Heart left ventricle (tissue), 16 donors: ENCODE measurements at regions not wholly inside any gene's neighbourhood (a gene's known extent, or its start where the extent isn't known, plus 50 kb on each side); places are given as distances from the start of the nearest gene placed in this dataset.

Experiments
- ATAC-seq, 4 donors: fragments of 200-7000 bp; cut with Tn5 transposase; one replicate each; pipeline ENCODE4 v1.9.1; 2020 to 2022; ENCODE audit warnings: moderate library complexity in 4 of 4, mild to moderate bottlenecking in 3 of 4, moderate number of reproducible peaks in 1 of 4
- DNase-seq, 5 donors: peaks; one replicate each; pipeline ENCODE4 v3.0.0-alpha.2; 2020
- H3K27ac ChIP-seq, 12 donors: fragments of 200-600 bp; sonication (generic) in 4 of 12; one replicate each; pipeline versions ENCODE4 v1.5.0 to v1.8.0; 2016 to 2022; ENCODE audit warnings: mild to moderate bottlenecking in 2 of 12
- H3K27me3 ChIP-seq, 9 donors: fragments of 200-600 bp; sonication (generic) in 2 of 9; one replicate each; pipeline versions ENCODE4 v1.5.1 to v1.8.0; 2016 to 2022; ENCODE audit warnings: mild to moderate bottlenecking in 3 of 9
- H3K36me3 ChIP-seq, 9 donors: fragments of 200-600 bp; sonication (generic) in 2 of 9; one replicate each; pipeline versions ENCODE4 v1.5.0 to v1.8.0; 2018 to 2022; ENCODE audit warnings: mild to moderate bottlenecking in 2 of 9
- H3K4me1 ChIP-seq, 12 donors: fragments of 200-600 bp; sonication (generic) in 4 of 12; one replicate each; pipeline versions ENCODE4 v1.5.0 to v1.8.0; 2016 to 2022; ENCODE audit warnings: mild to moderate bottlenecking in 3 of 12
- H3K4me3 ChIP-seq, 12 donors: fragments of 200-600 bp; sonication (generic) in 4 of 12; one replicate each; pipeline versions ENCODE4 v1.5.0 to v1.8.0; 2017 to 2022; ENCODE audit warnings: mild to moderate bottlenecking in 9 of 12, moderate library complexity in 4 of 12
- H3K9me3 ChIP-seq, 12 donors: fragments of 200-600 bp; sonication (generic) in 4 of 12; one replicate each; pipeline versions ENCODE4 v1.5.0 to v1.8.0; 2016 to 2022; ENCODE audit warnings: mild to moderate bottlenecking in 1 of 12
- POLR2A ChIP-seq, 2 donors: fragments of 450-650 bp; IDR thresholded peaks; one replicate each; pipeline ENCODE4 v1.6.1; 2017; ENCODE audit warnings: antibody characterized with exemption in 2 of 2, mild to moderate bottlenecking in 2 of 2, moderate library complexity in 2 of 2
- WGBS, 4 donors: extraction: QIAGEN DNeasy Blood & Tissue Kit in 2 of 4; methylation state at CpG; one replicate each; pipeline versions ENCODE4 v1.1.5 to v1.1.7; 2013 to 2018; 5-methylcytosine and 5-hydroxymethylcytosine counted together
- intact Hi-C, 10 donors: fragments of 100-400 bp; cut with DNase I; formaldehyde crosslinking; loops; one replicate each; pipeline versions ENCODE4 v1.11.1 to v1.14.2; 2022
- TF ChIP-seq, protein P1 (sequence below), 12 donors: fragments of 200-600 bp; sonication (generic) in 4 of 12; IDR thresholded peaks; one replicate each; pipeline versions ENCODE4 v1.5.0 to v1.8.0; 2018 to 2022; ENCODE audit warnings: antibody characterized with exemption in 12 of 12, mild to moderate bottlenecking in 5 of 12
- donor health status: ischemic (EF 13 %, LVEDD 7.1; RV severe dilation, severe dysfunction).
- donor health status: healthy with polysubstance abuse.
- donor health status: DM: no; HTN: yes; CAD: no.
- donor health status: DM: no; HTN: no; CAD: no.
- donor health status: ischemic (EF 25% LVEDD 6.9; RV normal size, moderate dysfunction).
- donor health status: ischemic (EF 25% LVEDD 5.7; RV mildly dilated, moderate dysfunction).
- donor health status: healthy.
- donor health status: DM: yes; HTN: yes; CAD: no.
- donor health status: ischemic (EF 35%, LVEDD 5.7; RV mildly dilated, moderate dysfunction).
- donor health status: nonischemic (EF 11% LVEDD 7.7; RV severe dilation, severe dysfunction).
- donor health status: DM: yes; HTN: yes; CAD: no.
- donor health status: PGD.
- donor health status: ischemic (EF 29% LVEDD 5.4; RV normal size, mild dysfunction).
- donor health status: nonischemic (EF 23%, LVEDD 6.1; RV moderate dilation, normal function).

DNA sequence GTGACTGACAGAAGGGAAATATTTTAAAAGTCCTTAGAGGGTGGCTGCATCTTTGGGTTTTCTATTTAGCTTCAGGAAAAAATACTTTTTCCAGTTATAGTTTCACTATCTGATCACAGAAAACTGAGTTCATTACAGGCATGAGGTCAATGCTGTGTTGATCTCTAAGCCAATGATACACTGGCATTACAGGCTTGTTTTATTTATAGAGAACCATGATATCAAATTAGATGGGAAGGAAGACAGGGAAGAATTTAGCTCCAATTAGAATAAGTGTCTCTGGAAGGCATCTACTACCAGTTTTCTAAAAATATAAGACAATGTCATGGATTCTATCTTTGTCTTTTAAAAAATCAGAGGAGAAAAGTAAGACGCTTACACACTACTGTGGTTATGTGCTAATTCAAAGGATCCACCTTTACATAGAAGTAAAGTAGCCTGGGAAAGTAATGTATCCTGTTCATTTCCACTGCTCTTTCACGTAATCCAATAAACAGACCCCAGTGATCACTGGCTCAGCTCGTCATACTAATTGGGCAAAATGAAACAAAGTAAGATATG lies 344.5 kb upstream of the PPARGC1A start:
- Histone ChIP-seq H3K9me3 (no peaks in the 10 kb centered on the region), H3K36me3 (no peaks in the 10 kb centered on the region), H3K27ac (peak overlapping the region in 9 of 12 donors; percentile 5 to 65 (median 31)), H3K27me3 (no peaks in the 10 kb centered on the region), H3K4me1 (peaks cover 0 to 16% (median 1%) of the 10 kb centered on the region in 12 donors), H3K4me3 (no peak overlapping the region)
- peak in 3 of 4 donors; percentile 35 to 65 (median 62) for ATAC-seq
- DNase-seq: no peak
- intact Hi-C loops: loop anchor here in 1 of 10 donors (10.0 kb wide), 1 partner anchor 180 kb away; no protein-coding TSS in a partner anchor
- TF ChIP-seq, protein P1, sequence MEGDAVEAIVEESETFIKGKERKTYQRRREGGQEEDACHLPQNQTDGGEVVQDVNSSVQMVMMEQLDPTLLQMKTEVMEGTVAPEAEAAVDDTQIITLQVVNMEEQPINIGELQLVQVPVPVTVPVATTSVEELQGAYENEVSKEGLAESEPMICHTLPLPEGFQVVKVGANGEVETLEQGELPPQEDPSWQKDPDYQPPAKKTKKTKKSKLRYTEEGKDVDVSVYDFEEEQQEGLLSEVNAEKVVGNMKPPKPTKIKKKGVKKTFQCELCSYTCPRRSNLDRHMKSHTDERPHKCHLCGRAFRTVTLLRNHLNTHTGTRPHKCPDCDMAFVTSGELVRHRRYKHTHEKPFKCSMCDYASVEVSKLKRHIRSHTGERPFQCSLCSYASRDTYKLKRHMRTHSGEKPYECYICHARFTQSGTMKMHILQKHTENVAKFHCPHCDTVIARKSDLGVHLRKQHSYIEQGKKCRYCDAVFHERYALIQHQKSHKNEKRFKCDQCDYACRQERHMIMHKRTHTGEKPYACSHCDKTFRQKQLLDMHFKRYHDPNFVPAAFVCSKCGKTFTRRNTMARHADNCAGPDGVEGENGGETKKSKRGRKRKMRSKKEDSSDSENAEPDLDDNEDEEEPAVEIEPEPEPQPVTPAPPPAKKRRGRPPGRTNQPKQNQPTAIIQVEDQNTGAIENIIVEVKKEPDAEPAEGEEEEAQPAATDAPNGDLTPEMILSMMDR (IDR thresholded peaks at IDR 0.05): no peak
- no peak for TF ChIP-seq POLR2A (IDR thresholded peaks at IDR 0.05)
- 47 to 60% (median 49%) methylated on average over 3 of the region's 3 CpGs for WGBS, 4 donors

DNA sequence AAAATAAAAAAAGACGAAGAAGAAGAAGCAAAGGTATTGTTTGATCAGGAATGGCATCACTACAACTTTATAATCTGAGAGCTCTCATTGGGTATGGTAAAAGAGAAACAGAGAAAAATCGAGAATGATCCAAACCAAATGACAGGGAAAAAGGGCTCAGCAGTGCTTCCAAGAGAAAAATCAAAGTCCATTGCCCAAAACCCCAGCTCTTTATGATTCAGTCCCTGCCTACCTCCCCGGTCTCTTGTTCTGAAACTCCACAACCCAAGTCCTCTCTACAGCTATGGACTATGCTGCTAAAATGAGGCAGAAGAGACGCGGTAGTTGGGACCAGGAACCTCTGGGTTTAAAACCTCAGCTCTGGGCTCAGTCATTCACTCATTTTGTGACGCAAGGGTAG lies 341.1 kb upstream of the PPARGC1A start:
- Histone ChIP-seq H3K4me1 (peaks cover 0 to 16% (median 3%) of the 10 kb centered on the region in 12 donors), H3K9me3 (no peaks in the 10 kb centered on the region), H3K27ac (no peak overlapping the region), H3K27me3 (no peaks in the 10 kb centered on the region), H3K36me3 (no peaks in the 10 kb centered on the region), H3K4me3 (no peak overlapping the region)
- intact Hi-C loops: loop anchor here in 1 of 10 donors (10.0 kb wide), 1 partner anchor 184 kb away; no protein-coding TSS in a partner anchor
- TF ChIP-seq, protein P1 (IDR thresholded peaks at IDR 0.05): no peak
- TF ChIP-seq POLR2A (IDR thresholded peaks at IDR 0.05): no peak
- WGBS, 4 donors: 87 to 92% (median 90%) methylated on average over 6 of the region's 6 CpGs
- no peak for ATAC-seq
- DNase-seq: no peak

DNA sequence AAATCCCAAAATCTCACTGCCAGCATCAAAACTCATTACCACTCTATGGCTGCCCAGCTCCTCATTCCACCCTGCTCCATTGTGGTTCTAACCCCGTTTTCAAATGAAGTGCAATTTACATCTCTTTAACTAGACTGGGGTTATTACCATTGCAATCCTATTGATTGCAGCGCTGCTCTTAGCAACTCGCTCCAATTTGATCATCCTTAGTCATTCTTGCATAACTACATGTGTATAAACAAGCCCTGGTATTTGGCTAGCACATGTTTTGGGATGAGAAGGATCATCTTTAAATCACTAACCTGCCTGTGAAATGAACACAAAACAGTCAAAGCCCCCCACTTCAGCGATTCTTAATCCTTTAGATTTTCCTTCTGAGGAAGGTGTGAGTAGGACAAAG lies 340.1 kb upstream of the PPARGC1A start:
- intact Hi-C loops: loop anchor here in 1 of 10 donors (10.0 kb wide), 1 partner anchor 185 kb away; no protein-coding TSS in a partner anchor
- ATAC-seq: no peak
- WGBS, 4 donors: 88 to 90% (median 89%) methylated on average over 4 of the region's 4 CpGs

DNA sequence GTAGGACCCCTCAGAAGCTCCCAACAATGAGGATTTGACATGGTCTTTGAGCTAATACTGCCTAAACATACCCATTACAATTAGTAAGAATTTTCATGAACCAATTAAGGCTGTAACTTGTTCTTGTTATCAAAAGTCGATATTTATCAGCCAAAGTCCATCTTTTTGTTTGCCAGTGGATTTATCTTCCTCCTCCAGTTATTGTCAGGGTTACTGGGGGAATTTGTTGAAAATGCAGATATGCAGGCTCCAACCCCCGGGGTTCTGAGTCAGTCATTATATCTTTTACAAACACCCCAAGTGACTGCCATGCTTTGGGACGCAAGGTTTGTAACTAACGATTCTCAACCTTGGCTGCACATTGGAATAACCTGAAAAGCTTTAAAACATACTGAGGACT lies 338.8 kb upstream of the PPARGC1A start:
- intact Hi-C loops: no loop called here
- no peaks in the 10 kb centered on the region for H3K27me3 ChIP-seq
- H3K27ac ChIP-seq: no peak overlapping the region
- TF ChIP-seq POLR2A (IDR thresholded peaks at IDR 0.05): no peak
- TF ChIP-seq, protein P1 (IDR thresholded peaks at IDR 0.05): no peak
- no peaks in the 10 kb centered on the region for H3K9me3 ChIP-seq
- DNase-seq (no peak), ATAC-seq (no peak)
- WGBS, 4 donors: 85 to 94% (median 86%) methylated on average over 4 of the region's 4 CpGs
- no peaks in the 10 kb centered on the region for H3K36me3 ChIP-seq
- peaks cover 0 to 4% (median 0%) of the 10 kb centered on the region in 12 donors for H3K4me1 ChIP-seq
- H3K4me3 ChIP-seq: no peak overlapping the region

More for the DNA sequence above, 340.1 kb upstream of the PPARGC1A start:
- Histone ChIP-seq H3K36me3 (no peaks in the 10 kb centered on the region), H3K9me3 (no peaks in the 10 kb centered on the region), H3K4me3 (no peak overlapping the region), H3K4me1 (peaks cover 0 to 12% (median 1%) of the 10 kb centered on the region in 12 donors), H3K27ac (no peak overlapping the region), H3K27me3 (no peaks in the 10 kb centered on the region)
- TF ChIP-seq POLR2A (IDR thresholded peaks at IDR 0.05): no peak
- TF ChIP-seq, protein P1 (IDR thresholded peaks at IDR 0.05): no peak
- no peak for DNase-seq
